Ishikawa (cell line): ENCODE measurements at regions not wholly inside any gene's neighbourhood (a gene's known extent, or its start where the extent isn't known, plus 50 kb on each side); places are given as distances from the start of the nearest gene placed in this dataset.

Source experiments
- CEBPB ChIP-seq: IDR thresholded peaks from 2 replicates; pipeline ENCODE4 v1.6.1; 2012
- CREB1 ChIP-seq: IDR thresholded peaks from 2 replicates; pipeline ENCODE4 v1.6.1; 2012; ENCODE audit warnings: low read depth
- EP300 ChIP-seq: IDR thresholded peaks from 2 replicates; pipeline ENCODE4 v1.6.1; 2012; ENCODE audit warnings: borderline replicate concordance
- FOXM1 ChIP-seq: IDR thresholded peaks from 2 replicates; pipeline ENCODE4 v1.6.1; 2012; ENCODE audit warnings: low read depth, borderline replicate concordance
- NFIC ChIP-seq: IDR thresholded peaks from 2 replicates; pipeline ENCODE4 v1.6.1; 2012
- RAD21 ChIP-seq: IDR thresholded peaks from 2 replicates; pipeline ENCODE4 v1.6.1; 2012; ENCODE audit warnings: low read depth
- REST ChIP-seq: IDR thresholded peaks from 2 replicates; pipeline ENCODE4 v1.6.1; 2012; ENCODE audit warnings: low read depth, mild to moderate bottlenecking
- TEAD4 ChIP-seq: IDR thresholded peaks from 2 replicates; pipeline ENCODE4 v1.6.1; 2012
- YY1 ChIP-seq: IDR thresholded peaks from 2 replicates; pipeline ENCODE4 v1.6.1; 2012; ENCODE audit warnings: low read depth

DNA sequence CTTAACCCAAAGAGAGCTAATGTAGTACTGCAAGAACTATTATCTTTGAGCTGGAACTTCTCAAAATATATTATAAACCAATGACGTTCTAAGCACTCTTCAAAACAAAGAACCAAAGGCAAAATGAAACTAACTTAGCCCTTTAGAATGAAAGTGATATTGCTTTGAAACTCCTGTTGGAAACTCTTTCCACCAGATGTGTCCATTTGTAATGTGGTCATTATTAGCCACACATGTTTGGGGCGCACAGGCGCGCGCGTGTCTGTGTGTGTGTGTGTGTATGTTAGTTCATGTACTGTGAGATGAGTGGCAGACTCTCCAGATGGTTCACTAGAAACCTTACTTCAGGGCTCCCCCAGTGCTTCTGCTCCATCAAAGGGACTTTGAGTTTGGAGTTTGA, 323.4 kb downstream of the BCL11A start:
- TF ChIP-seq CEBPB (no peak), RAD21 (no peak), FOXM1 (no peak), TEAD4 (no peak), EP300 (no peak), CREB1 (no peak), NFIC (no peak), REST (no peak), YY1 (no peak)
